ENCODE measurements at regions not wholly inside any gene's neighbourhood (a gene's known extent, or its start where the extent isn't known, plus 50 kb on each side); places are given as distances from the start of the nearest gene placed in this dataset.

- no peak for DNase-seq
- no peaks in the 10 kb centered on the region for H3K4me1 ChIP-seq (replicated peaks in 1 of 2)
- no peaks in the 10 kb centered on the region for H3K9me3 ChIP-seq (replicated peaks in 1 of 3)
- no peaks in the 10 kb centered on the region for H3K27me3 ChIP-seq
- no peak overlapping the region for H3K4me3 ChIP-seq
- 81 to 93% (median 88%) methylated on average over 4 to 5 of the region's 5 CpGs for WGBS, 4 donors
- no peaks in the 10 kb centered on the region for H3K36me3 ChIP-seq (replicated peaks in 1 of 2)
- H3K27ac ChIP-seq, result no peak overlapping the region
- TF ChIP-seq POLR2A (IDR thresholded peaks at IDR 0.05) (no peak), CTCF (IDR thresholded peaks at IDR 0.05) (no peak)
- intact Hi-C loops (cut with DNase I), result no loop called here
These were observed 189.2 kb downstream of the URI1 start for GRCh38 chr19:30131246-30131645.

GRCh38 chr19:30131722-30132291 lies 189.8 kb downstream of the URI1 start:
- 87 to 100% (median 92%) methylated on average over 4 to 8 of the region's 8 CpGs for WGBS, 4 donors

GRCh38 chr19:30132343-30133075 lies 190.5 kb downstream of the URI1 start:
- Histone ChIP-seq H3K4me3 (no peak overlapping the region), H3K27ac (no peak overlapping the region), H3K36me3 (replicated peaks in 1 of 2) (no peaks in the 10 kb centered on the region), H3K9me3 (replicated peaks in 1 of 3) (no peaks in the 10 kb centered on the region), H3K4me1 (replicated peaks in 1 of 2) (no peaks in the 10 kb centered on the region), H3K27me3 (no peaks in the 10 kb centered on the region)
- intact Hi-C loops (cut with DNase I), result no loop called here
- WGBS, 4 donors, result 90 to 98% (median 94%) methylated on average over 9 to 16 of the region's 16 CpGs
- no peak for DNase-seq
- TF ChIP-seq POLR2A (IDR thresholded peaks at IDR 0.05), result no peak
- no peak for TF ChIP-seq CTCF (IDR thresholded peaks at IDR 0.05)

More at GRCh38 chr19:30131722-30132291, 189.8 kb downstream of the URI1 start:
- no peak for TF ChIP-seq POLR2A (IDR thresholded peaks at IDR 0.05)
- H3K4me1 ChIP-seq (replicated peaks in 1 of 2), result no peaks in the 10 kb centered on the region
- H3K27ac ChIP-seq, result no peak overlapping the region
- no peaks in the 10 kb centered on the region for H3K36me3 ChIP-seq (replicated peaks in 1 of 2)
- DNase-seq, result no peak
- no peaks in the 10 kb centered on the region for H3K9me3 ChIP-seq (replicated peaks in 1 of 3)
- intact Hi-C loops (cut with DNase I), result no loop called here
- no peak overlapping the region for H3K4me3 ChIP-seq
- no peaks in the 10 kb centered on the region for H3K27me3 ChIP-seq

DNA sequence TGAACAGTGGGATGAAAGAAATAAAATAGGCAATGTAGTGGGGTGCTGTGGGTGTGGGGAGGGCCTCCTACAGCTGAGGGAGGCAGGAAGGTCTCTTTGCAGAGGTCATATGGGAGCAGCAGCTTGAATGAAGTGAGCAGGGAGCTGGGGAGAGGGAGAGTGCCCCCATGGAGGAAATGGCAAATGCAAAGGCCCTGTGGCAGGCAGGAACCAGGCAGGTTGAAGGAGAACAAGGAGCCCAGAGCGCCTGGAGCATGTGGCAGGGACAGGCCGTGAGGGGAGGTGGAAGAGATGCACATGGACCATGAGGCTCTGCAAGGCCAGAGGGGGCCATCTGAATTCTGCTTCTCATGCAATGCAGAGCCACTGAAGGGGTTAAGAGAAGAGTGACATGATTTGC lies 191.8 kb downstream of the URI1 start:
- Histone ChIP-seq H3K36me3 (replicated peaks in 1 of 2) (no peaks in the 10 kb centered on the region), H3K4me1 (replicated peaks in 1 of 2) (no peaks in the 10 kb centered on the region), H3K27ac (no peak overlapping the region), H3K4me3 (no peak overlapping the region), H3K27me3 (no peaks in the 10 kb centered on the region), H3K9me3 (replicated peaks in 1 of 3) (no peaks in the 10 kb centered on the region)
- TF ChIP-seq CTCF (IDR thresholded peaks at IDR 0.05) (no peak), POLR2A (IDR thresholded peaks at IDR 0.05) (no peak)
- intact Hi-C loops (cut with DNase I), result no loop called here
- DNase-seq, result no peak
- WGBS, 4 donors, result 80 to 100% (median 91%) methylated on average over 2 of the region's 2 CpGs
